ENCODE measurements at regions not wholly inside any gene's neighbourhood (a gene's known extent, or its start where the extent isn't known, plus 50 kb on each side); places are given as distances from the start of the nearest gene placed in this dataset.

DNA sequence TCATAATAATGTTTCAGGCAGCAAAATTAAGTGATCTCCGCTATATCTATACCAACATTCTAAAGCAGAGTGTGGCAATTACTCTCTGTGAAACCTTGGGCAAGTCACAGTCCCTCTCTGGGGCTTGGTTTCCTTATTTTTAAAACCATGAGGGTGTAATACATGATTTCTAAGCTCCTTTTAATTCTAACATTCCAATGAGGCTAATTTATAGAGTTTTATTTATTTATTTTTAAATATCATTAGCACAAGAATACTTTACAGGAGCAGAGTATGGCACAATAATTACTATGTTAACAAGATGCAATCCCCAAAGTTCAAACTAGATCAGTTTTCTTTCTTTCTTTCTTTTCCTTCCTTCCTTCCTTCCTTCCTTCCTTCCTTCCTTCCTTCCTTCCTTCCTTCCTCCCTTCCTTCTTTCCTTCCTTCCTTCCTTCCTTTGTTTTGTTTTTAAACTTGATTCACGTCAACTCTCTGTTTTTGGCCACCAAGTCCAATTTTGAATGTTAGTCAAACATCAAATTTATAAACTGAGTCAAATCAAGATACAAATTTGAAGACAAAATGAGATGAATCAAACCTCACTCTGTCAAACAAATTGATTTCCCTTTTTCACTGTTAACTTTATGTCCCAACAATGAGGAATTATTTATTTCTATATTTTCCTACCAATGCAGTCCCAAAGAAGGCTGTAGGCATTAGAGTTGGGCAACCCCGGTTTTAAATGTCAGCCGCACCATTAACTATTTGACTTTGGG is 50.2 kb upstream of the GPR174 start:
- Mint-ChIP-seq H3K36me3 (ENCODE audit: low read depth) (no peaks in the 10 kb centered on the region), H3K9me3 (ENCODE audit: low read depth) (peaks cover 2% of the 10 kb centered on the region), H3K27ac (ENCODE audit: unreplicated experiment) (no peak overlapping the region), H3K27me3 (ENCODE audit: low read depth) (no peaks in the 10 kb centered on the region), H3K4me1 (ENCODE audit: low read depth) (no peaks in the 10 kb centered on the region), H3K4me3 (ENCODE audit: unreplicated experiment) (no peak overlapping the region)
- DNase-seq (ENCODE audit: low spot score) = no peak
- TF ChIP-seq, protein P1, sequence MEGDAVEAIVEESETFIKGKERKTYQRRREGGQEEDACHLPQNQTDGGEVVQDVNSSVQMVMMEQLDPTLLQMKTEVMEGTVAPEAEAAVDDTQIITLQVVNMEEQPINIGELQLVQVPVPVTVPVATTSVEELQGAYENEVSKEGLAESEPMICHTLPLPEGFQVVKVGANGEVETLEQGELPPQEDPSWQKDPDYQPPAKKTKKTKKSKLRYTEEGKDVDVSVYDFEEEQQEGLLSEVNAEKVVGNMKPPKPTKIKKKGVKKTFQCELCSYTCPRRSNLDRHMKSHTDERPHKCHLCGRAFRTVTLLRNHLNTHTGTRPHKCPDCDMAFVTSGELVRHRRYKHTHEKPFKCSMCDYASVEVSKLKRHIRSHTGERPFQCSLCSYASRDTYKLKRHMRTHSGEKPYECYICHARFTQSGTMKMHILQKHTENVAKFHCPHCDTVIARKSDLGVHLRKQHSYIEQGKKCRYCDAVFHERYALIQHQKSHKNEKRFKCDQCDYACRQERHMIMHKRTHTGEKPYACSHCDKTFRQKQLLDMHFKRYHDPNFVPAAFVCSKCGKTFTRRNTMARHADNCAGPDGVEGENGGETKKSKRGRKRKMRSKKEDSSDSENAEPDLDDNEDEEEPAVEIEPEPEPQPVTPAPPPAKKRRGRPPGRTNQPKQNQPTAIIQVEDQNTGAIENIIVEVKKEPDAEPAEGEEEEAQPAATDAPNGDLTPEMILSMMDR (IDR thresholded peaks at IDR 0.05) = no peak
